ENCODE measurements at regions not wholly inside any gene's neighbourhood (a gene's known extent, or its start where the extent isn't known, plus 50 kb on each side); places are given as distances from the start of the nearest gene placed in this dataset.
A peak's percentile ranks its signal among the peaks of the same experiment; 100 is the strongest.

DNA sequence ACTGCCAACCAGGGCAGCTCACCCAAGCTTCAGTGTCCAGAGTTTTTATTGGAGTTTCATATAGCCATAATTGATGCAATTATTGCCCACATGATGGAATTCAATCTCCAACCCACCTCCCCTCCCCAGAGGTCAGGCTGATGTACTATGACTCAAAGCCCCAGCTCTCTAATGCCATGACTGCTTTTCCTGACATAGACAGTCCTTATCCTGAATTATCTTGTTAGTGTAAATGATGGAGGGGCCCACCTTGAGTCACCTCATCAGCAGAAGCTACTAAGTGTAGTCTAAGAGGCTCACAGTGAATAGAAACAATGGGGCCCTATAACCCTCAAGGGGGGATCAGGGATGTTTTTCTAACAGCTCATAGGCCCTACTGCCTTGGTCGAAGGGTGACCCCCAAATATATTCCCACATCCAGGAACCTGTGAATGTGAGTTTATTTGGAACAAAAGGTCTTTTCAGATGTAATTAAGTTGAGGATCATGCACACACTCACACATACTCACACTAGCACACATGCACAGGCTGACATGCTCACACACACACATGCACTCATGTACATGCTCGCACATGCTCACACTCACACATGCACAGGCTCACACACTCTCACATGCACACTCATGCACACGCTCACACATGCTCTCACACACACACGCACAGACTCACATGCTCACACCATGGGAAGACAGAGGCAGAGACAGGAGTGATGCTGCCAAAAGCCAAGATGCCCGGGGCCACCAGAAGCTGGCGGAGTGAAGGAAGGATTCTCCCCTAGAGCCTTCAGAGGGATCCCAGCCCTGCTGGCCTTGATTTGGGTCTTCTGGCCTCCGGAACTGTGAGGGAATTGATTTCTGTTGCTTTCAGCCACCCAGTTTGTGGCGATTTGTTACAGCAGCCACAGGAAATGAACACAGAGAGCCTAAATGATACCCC lies 131.2 kb upstream of the SMAD3 start:
- DNase-seq, result no peak

DNA sequence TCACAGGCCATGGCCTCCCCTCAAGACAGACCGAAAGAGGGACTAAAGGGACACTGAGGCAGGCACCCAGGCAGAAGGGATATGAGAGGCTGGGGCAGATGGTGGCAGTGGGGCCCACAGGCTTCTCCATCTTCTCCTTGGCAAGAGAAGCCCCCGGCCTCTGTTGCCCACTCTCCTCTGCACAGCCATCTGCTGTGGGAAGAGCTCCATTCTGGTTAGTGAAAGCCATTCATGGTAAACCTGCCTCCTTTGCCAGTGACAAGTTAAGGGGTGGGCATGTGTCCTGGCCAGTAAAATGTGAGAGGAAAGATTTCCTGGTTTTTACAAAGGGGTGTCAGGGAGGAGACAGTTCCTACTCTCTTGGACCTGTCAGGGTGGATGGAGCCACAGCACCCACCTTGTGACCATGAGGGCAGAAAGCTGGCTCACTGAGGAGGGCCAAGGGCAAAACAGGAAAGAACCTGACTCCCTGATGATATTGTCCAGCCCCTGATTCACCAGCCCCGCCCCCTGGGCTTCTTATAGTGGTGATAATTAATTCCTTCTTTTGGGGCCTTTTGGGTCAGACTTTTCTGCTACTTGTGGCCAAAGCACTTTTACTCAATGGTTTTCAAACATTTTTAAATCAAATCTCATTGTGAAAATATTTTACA lies 130.4 kb upstream of the SMAD3 start:
- no peak for DNase-seq

DNA sequence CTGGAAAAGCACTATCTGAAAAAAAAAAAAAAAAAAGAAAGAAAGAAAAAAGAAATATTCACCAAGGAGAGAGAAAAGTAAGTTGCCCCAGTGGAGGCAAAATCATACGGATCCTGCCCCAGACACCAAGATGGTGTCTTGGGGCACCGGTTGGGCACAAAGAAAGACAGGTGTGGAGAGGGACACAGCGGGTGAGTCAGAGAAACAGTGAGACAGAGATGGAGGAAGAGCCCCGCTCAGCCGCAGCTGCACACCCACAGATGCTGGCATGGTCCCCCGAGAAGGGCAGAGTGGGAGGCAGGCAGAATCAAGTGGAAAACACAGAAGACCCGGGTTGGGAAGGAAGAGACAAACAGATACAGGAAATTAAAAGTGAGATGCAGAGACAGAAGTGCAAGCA lies 129.7 kb upstream of the SMAD3 start:
- DNase-seq, result no peak

DNA sequence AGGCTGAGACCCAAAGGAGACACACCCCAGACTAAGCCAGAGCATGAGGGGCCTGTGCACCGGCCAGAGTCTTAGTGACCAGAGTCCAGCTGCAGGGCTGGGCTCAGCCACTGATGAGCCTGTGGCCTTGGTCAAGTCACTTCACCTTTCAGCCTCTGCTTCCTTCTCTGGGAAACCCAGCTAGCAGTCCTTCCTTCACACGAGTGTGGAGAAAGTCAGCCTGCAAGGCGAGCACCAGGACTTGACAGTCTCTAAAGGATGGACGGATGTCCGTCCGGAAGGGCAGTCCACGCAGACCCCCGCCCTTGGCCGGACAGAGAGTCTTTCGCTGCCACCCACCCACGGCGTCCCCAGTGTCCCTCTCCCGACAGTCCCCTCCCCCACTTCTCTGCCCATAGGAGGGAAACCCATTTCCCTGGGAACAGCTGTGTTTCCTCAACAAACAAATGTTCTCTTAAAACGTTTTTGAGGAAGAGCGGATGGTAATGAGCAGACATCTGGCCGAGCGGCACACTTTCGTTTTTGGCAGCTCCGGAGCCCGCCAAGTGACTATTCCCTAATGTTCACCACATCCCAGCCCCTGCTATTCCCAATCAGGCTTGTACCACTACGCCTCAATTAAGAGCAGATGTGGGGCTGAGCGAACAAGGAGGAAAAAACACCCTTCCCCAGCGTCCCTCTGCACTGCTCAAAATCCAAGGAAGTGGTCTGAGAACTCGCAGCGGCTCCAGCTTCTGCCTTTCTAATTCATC lies 129.1 kb upstream of the SMAD3 start:
- no peak for DNase-seq

DNA sequence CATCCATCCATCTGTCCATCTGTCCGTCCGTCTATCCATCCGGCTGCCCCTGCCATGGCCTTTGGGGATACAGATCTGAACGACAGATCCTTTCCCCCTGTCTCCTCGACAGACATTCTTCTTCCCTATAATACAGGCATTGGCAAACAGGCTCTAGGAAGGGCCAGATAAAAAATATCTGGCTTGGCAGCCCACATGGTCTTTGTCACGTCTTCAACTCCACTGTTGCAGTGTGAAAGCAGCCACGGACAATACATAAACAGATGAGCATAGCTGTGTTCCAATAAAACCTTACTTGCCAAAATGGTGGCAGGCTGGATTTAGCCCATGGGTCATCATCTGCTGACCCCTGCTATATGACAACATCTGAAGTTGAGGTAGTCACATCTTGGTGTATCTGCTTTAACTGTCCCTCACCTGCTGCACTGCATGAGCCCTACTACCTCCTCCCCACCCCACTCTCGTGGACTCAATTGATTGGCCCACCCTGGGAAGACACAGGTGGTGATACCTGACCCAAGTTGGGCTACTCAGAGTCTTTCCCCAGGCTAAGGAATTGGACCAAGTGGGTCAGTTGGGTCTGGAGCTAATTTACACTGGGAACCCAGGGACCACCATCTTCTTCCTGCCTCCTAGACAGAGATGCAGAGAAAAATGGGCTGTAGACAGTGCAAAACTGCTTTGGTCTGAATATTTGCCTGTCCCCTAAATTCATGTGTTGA lies 128.4 kb upstream of the SMAD3 start:
- DNase-seq, result no peak

DNA sequence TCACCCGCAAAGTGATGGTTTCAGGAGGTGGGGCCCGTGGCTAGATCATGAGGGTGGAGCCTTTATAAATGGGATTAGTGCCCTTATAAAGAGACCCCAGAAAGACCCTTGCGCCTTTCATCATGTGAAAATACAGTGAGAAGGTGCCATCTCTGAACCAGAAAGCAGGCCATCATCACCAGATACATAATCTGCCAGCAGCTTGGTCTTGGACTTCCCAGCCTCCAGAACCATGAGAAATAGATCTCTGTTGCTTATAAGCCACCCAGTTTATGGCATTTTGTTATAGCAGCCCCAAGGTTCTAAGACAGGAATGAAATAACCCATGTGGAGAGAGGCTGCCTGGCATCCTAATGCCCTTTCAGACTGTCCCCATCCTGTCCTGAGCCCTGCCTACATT lies 127.8 kb upstream of the SMAD3 start:
- DNase-seq, result no peak

DNA sequence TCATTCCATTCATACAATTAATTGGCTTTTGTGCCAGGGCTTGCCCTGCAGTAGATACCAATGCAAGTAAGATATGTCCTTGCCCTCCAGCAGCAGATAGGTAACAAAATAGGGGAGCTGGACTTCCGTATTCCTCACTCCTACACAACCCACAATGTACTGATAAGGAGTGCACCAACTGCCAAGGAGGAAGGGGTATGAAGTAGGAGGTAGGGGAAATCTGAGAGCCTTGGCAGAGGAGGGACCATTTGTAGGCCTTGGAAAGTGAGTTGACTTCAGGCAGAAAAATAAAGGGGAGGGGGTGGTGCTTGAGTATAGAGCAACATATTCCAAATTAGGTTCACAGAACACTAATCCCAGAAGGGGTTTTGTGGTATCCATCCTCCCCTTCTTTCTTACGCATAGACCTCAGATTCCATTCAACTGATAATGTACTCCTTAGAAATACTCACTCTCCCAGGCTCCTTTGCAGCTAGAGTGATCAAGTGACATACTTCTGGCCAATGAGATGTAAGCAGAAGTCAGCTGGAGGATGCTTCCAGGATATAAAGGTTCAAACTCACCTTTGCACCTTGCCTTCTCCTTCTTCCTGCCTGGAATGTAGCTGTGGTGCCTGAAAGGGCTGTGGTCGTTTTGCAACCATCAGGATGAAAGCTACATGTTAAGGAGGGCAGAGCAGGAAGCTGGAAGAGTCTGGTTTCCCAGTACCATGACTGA lies 127.1 kb upstream of the SMAD3 start:
- DNase-seq, result no peak

DNA sequence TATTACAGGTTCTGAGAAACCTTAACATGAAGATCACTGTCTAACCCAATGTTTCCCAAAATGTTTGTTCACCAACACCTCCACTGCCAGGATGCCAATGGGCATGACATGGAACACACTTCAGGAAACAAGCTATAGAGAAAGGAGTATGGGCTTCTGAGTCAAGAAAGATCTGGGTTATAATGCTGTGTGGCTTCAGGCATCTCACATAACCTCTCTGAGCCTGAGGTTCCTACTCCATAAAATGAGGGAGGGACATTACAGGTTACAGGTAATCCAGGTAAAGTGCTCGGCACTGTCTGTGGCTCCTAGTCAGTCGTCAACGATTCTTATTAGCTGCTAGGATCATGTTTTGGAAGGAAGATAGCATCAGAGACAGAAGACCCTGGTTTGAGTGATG lies 126.4 kb upstream of the SMAD3 start:
- no peak for DNase-seq

DNA sequence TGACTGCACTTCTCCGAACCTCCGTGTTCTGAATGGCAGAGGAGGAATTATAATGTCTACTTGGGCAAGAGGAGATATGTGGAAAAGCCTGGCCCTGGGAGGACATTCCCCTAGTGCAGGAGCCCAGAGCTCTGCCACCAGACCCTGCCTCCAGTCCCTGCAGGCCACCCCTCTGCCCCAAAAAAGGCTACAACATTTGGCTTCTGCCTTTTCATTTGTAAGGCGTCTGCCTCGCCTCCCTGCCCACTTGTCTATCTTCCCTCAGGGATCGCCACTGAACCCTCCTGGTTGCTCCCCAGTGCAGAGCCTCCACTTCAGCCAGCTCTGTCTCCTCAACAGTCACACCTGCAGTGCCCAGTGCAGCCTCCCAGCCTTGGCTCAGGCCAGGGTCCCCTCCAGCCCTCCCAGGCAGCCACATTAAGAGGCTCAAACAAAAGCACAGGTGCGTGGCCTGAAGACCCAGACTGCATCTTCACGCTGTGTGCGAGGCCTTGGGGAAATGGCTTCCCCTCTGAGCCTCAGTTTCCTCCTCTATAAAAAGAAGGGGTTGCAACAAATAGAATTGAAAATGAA lies 125.9 kb upstream of the SMAD3 start:
- no peak for DNase-seq

DNA sequence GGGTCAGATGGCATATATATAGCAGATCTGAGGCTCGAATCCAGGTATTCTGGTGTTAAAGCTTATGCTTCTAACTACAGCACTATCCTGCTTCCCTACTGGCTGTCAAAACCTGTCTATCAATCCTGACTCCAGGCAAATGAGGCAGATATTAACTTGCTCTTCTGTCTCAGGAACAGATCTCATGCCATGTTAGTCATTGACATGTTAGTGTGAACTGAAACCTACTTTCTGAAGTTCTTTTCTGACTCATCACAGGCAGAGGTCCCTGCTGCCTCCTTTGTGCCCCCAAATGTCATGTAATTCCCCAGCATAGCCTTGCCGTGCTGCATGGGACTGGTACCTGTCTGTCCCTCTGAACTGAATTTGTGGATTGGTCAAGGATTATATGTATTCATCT lies 125.0 kb upstream of the SMAD3 start:
- DNase-seq, result no peak

DNA sequence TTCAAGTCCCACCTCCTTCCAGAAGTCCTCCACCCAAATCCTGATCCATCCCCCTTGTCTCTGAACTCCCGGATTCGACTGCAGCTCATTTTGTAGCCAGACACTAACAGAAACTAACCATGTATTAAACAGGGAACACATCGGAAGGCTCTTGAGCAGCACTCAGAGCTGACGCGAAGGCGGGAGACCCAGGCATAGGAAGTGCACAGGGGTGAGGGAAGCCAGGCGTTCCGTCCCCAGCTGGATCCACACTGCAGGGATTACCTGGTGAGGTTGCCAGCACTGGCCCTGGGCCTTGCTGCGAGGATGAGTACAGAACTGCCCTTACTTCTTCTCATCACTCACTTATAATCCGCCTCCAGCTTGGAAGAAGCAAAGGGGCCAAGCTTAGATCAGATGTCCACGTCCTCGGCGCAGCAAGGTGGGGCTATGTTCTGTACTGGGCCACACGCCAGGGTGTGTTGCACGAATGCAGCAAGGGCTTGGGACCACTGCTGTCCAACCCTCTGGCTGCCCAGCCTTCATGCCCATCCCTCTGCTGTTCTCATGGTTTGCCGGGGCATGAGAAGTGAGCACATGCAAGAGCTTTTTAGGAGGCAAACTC lies 124.2 kb upstream of the SMAD3 start:
- no peak for DNase-seq

DNA sequence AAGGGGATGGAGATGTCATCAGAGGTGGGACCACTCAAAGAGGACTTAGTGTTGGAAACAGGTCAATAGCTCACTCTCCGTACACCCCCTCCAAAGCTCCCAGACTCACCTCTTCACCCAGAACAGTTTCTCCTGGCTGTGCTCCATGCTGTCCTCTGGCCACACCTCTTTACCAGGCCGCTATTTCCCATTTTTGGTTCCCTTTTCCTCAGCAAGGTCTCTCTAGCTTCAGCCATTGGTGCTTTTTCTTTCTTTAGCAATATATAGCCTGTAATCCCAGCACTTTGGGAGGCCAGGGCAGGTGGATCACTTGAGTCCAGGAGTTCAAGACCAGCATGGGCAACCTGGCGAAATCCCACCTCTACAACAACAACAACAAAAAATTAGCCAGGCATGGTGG lies 123.6 kb upstream of the SMAD3 start:
- DNase-seq, result no peak

DNA sequence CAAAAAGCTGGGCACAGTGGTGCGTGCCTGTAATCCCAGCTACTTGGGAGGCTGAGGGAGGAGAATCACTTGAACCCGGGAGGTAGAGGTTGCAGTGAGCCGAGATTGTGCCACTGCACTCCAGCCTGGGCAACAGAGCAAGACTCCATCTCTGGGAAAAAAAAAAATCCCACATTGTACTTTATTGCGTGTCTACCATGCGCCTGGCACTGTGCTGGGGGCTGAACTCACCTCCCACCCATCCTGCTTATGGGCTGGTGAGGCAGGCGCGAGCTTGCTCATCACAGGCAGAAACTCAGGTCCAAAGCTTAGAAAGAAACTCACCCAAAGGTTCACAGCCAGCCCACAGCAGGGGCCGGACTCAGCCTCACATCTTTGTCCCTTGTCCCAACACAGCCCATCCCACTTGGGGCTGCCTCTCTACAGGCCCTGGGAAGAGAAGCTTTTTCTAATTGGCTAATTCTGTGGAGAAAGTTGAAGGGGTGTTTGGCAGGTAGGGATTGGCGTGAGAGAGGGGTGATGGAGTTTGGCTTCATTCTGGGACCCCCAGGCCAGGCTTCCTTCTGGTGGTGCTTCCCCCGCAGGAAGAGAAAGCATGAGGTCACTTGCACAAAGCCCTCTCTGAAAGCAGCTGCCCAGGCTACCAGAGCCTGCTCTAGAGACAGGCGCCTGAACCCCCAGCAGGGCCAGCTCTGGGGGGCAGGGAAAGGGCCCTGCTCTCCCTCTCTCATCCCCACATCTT lies 122.6 kb upstream of the SMAD3 start:
- no peak for DNase-seq

DNA sequence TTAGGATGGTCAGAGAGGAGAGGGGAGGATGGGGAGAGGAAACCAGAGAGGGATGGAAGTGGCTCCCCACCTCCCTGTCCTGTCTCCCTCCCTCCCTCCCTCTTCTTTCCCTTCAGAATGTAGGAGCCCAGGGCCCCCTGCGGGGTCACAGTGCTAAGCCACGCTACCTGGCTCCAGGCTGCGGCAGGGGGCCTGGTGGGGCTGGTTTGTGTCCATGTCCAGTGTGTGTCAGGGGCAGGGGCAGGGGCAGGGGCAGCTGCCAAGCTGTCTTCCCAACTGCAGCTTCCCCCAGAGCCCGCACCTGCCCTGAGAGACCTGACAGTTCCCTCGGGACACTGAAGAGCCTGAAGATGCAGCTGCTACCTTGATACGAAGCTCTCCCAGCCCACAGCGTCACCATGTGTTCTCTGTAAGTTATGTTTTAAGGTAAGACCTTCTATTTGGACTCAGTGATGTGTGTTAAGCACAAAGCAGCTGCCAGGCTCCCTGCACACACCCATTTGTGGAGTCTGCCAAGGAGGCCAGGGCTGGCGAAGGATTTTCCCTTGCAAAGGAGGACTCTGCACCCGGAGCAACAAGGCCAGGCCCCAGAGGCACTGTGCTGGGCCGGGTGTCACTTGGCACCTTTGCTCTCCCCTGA lies 121.8 kb upstream of the SMAD3 start:
- DNase-seq, result peak; percentile 33 to 41

DNA sequence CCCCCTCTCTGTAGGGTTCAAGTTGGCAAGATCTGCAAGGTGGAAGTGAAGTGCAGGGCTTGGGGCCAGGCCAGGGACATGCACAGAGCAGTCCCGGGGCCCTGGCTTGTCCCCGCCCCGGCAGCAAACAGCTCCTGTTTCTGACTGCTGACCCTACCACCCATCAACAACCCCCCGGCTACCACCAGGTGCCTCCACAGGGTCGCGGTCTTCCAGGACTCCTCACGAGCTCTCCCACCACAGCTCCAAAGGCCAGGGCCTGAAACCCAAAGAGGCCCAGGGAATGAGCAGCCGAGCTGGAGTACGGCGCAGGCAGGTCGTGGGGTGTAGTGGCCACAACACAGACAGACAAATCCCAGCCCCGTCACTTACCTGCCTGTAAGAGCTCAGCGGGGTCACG lies 121.3 kb upstream of the SMAD3 start:
- DNase-seq, result no peak

DNA sequence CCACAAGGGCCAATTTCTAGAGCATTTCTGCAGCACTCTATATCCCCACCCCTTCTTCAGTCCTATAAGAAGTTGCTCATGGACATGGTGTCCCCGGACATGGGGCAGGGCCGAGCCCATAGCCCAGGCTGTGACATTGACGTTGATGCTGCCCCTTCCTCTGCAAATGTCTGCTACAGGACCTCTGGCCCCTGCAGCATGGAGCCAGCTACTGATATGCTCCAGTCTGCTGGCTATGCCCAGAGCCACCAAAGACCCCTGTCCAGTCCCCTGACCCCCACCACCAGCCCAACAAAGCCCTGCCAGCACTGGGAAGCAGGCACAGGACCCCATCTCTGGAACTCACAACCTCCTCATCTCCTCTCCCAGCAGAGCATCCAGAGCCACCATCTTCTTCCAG lies 120.1 kb upstream of the SMAD3 start:
- DNase-seq, result no peak

DNA sequence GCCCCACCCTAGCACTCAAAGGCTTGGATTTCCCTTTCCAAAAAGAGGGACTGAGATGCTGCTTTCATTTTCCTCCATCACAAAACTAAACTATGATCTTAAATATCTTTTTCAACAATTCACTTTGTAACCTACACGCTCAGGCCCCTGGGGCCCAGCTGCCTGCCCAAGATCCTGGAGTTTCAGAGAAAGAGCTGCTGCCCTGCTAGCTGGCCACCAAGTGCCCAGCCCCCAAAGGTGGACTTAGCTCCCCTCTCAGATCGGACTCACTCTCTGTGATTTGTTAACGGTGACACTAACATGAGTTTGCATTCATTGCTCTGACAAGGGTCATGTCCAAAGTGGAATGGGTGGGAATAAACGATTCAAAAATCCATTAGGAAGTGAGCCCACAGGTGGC lies 119.6 kb upstream of the SMAD3 start:
- DNase-seq, result no peak

DNA sequence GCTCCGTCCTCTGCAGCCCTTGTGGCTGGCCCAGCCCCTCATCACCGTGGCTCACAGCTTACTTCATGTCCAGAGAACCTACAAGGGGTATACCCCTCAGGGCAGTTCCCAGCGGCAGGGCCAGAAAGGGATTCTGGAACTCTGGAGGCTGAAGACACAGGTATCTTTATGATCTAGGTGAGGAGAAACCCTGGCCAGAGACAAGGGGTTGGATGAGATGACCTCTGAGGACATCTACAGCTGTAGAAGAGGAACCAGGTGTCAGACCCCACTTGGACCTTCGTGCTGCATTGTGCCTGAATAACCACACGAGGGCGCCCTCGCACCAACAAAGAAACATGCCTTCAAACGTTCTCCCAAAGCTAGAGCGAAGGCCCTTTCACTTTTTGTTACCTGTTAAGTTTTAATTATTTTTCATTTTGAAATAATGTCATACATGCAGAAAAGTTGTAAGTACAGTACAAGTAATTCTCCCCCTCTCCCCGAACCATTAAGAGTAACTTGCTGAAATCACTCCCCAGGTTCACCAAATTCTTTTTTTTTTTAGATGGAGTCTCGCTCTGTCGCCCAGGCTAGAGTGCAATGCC lies 118.7 kb upstream of the SMAD3 start:
- peak; percentile 50 to 59 for DNase-seq

DNA sequence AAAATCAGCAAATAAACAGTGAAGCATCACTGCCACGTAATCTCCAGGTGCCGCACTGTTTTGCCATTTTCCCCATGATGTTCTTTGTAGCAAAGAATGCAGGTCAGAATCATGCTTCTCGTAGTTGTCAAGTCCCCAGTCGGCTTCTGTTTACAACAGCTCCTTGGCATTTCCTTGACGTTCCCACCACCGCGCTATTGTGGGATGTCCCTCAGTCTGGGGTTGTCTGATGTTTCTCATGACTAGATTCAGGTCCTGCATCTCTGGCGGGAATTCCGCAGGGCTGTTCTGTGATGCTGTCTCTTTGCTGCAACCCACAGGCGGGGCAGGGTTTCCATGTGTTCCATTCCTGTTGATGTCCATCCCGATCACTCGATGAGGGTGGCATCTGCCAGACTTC lies 117.9 kb upstream of the SMAD3 start:
- no peak for DNase-seq

DNA sequence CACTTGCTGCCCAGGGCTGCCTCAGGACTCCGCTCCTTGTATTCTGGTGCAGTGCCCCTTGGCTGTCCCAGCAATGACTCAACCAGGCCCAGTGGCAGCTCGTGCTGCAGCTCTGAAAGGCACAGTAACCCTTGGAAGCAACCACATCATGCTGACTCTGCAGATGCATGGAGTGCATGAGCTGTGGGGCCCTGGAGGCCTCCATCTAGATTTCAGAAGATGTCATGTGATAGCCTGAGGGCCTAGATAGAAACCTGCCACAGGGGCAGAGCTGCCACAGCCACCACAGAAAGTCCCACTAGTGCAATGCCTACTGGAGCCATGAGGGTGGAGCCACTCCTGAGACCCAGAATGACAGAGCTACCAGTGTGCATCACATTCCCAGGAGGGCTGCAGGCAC lies 117.1 kb upstream of the SMAD3 start:
- no peak for DNase-seq

All from NCI-H2081 (cell line).